ENCODE measurements at regions not wholly inside any gene's neighbourhood (a gene's known extent, or its start where the extent isn't known, plus 50 kb on each side); places are given as distances from the start of the nearest gene placed in this dataset.

DNA sequence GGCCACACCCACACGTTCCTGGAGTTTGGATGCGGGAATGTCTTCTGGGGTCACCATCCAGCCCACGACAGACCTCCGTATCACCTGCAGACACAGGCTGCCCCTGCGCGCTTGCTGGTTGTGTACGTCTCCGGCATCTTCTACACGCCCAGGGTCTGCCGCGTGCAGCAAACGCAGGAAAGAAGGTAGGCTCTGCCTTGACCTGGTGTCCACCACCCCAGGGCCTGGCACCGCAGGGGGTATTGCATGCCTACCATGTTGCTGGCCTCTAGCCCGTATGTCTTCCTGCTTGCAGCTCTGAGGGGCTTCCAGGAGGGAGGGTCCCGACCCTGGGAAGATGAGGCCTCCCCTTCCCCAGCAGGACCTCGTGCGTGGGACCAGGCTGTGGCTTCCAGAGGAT is 298.8 kb upstream of the IRX4 start:
- no peak overlapping the region for H3K4me3 ChIP-seq (ENCODE audit: low read length)
- H3K9ac ChIP-seq (ENCODE audit: low read length) = no peak overlapping the region
- H3K4me1 ChIP-seq (ENCODE audit: control insufficient read depth, insufficient read depth, low read length) = no peaks in the 10 kb centered on the region
- H3K27me3 ChIP-seq (replicated peaks; ENCODE audit: control insufficient read depth, insufficient read depth, low read length) = peaks cover 24% of the 10 kb centered on the region
- no peak for DNase-seq (ENCODE audit: low read depth)
- H3K9me3 ChIP-seq (ENCODE audit: control insufficient read depth, low read length) = no peaks in the 10 kb centered on the region
- no peaks in the 10 kb centered on the region for H3K36me3 ChIP-seq (ENCODE audit: control insufficient read depth, insufficient read depth, low read length, severe bottlenecking)

DNA sequence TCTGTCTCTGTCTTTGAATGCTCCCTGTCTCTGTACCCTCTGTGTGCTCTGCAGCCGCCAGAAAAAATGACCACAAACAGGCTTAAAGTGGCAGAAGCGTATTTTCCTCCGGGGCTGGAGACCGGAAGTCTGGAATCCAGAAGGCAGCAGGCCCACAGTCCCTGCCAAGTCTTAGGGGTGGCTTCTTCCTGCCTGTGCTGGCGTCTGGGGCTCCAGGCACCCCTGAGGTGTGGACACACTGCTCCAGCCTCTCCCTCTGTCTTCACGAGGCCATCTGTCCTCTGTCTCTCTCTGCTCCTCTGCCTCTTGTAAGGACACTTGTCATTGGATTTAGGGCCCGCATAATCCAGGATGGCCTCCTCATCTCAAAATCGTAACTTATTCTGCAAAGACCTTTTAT is 298.4 kb upstream of the IRX4 start:
- no peaks in the 10 kb centered on the region for H3K4me1 ChIP-seq (ENCODE audit: control insufficient read depth, insufficient read depth, low read length)
- peaks cover 24% of the 10 kb centered on the region for H3K27me3 ChIP-seq (replicated peaks; ENCODE audit: control insufficient read depth, insufficient read depth, low read length)
- no peaks in the 10 kb centered on the region for H3K36me3 ChIP-seq (ENCODE audit: control insufficient read depth, insufficient read depth, low read length, severe bottlenecking)
- no peaks in the 10 kb centered on the region for H3K9me3 ChIP-seq (ENCODE audit: control insufficient read depth, low read length)
- no peak overlapping the region for H3K9ac ChIP-seq (ENCODE audit: low read length)
- no peak overlapping the region for H3K4me3 ChIP-seq (ENCODE audit: low read length)
- DNase-seq (ENCODE audit: low read depth) = no peak

GRCh38 chr5:2180456-2180855 is 297.7 kb upstream of the IRX4 start:
- no peaks in the 10 kb centered on the region for H3K9me3 ChIP-seq (ENCODE audit: control insufficient read depth, low read length)
- H3K9ac ChIP-seq (ENCODE audit: low read length) = no peak overlapping the region
- H3K4me1 ChIP-seq (ENCODE audit: control insufficient read depth, insufficient read depth, low read length) = no peaks in the 10 kb centered on the region
- no peak for DNase-seq (ENCODE audit: low read depth)
- no peaks in the 10 kb centered on the region for H3K36me3 ChIP-seq (ENCODE audit: control insufficient read depth, insufficient read depth, low read length, severe bottlenecking)
- H3K27me3 ChIP-seq (replicated peaks; ENCODE audit: control insufficient read depth, insufficient read depth, low read length) = peaks cover 24% of the 10 kb centered on the region
- no peak overlapping the region for H3K4me3 ChIP-seq (ENCODE audit: low read length)

GRCh38 chr5:2179861-2180260 is 297.1 kb upstream of the IRX4 start:
- no peaks in the 10 kb centered on the region for H3K36me3 ChIP-seq (ENCODE audit: control insufficient read depth, insufficient read depth, low read length, severe bottlenecking)
- DNase-seq (ENCODE audit: low read depth) = no peak

DNA sequence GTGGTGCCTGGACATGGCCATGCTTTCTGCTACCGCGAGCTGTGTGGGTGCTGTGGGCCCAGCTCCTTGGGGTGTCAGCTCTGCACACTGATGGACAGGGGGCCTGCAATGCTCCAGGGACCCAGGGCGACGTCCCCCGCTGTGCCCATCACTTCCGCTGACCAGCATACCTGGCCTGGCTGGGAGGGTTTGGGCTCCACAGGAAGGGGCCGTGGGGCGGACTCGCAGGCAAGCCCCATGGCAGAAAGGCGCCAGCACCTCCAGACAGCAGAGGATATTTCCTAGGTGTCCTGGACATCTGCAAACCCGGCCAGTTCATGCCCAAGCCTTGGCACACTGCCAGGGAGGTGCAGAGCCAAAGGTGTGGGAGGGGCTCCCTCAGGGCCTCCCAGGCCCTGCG is 295.8 kb upstream of the IRX4 start:
- Histone ChIP-seq H3K36me3 (ENCODE audit: control insufficient read depth, insufficient read depth, low read length, severe bottlenecking) (no peaks in the 10 kb centered on the region), H3K9me3 (ENCODE audit: control insufficient read depth, low read length) (no peaks in the 10 kb centered on the region), H3K4me1 (ENCODE audit: control insufficient read depth, insufficient read depth, low read length) (no peaks in the 10 kb centered on the region), H3K27me3 (replicated peaks; ENCODE audit: control insufficient read depth, insufficient read depth, low read length) (peaks cover 27% of the 10 kb centered on the region), H3K9ac (ENCODE audit: low read length) (no peak overlapping the region), H3K4me3 (ENCODE audit: low read length) (no peak overlapping the region)
- DNase-seq (ENCODE audit: low read depth) = no peak

More at GRCh38 chr5:2179861-2180260, 297.1 kb upstream of the IRX4 start:
- no peaks in the 10 kb centered on the region for H3K4me1 ChIP-seq (ENCODE audit: control insufficient read depth, insufficient read depth, low read length)
- H3K9ac ChIP-seq (ENCODE audit: low read length) = no peak overlapping the region
- H3K9me3 ChIP-seq (ENCODE audit: control insufficient read depth, low read length) = no peaks in the 10 kb centered on the region
- H3K27me3 ChIP-seq (replicated peaks; ENCODE audit: control insufficient read depth, insufficient read depth, low read length) = peaks cover 26% of the 10 kb centered on the region
- no peak overlapping the region for H3K4me3 ChIP-seq (ENCODE audit: low read length)

- no peak overlapping the region for H3K4me3 ChIP-seq (ENCODE audit: low read length)
- no peak for DNase-seq (ENCODE audit: low read depth)
- H3K36me3 ChIP-seq (ENCODE audit: control insufficient read depth, insufficient read depth, low read length, severe bottlenecking) = no peaks in the 10 kb centered on the region
- no peaks in the 10 kb centered on the region for H3K4me1 ChIP-seq (ENCODE audit: control insufficient read depth, insufficient read depth, low read length)
- H3K27me3 ChIP-seq (replicated peaks; ENCODE audit: control insufficient read depth, insufficient read depth, low read length) = peaks cover 30% of the 10 kb centered on the region
- H3K9ac ChIP-seq (ENCODE audit: low read length) = no peak overlapping the region
- no peaks in the 10 kb centered on the region for H3K9me3 ChIP-seq (ENCODE audit: control insufficient read depth, low read length)
These were observed 295.3 kb upstream of the IRX4 start for GRCh38 chr5:2178071-2178477.

GRCh38 chr5:2177244-2177643 is 294.5 kb upstream of the IRX4 start:
- no peak overlapping the region for H3K9ac ChIP-seq (ENCODE audit: low read length)
- H3K9me3 ChIP-seq (ENCODE audit: control insufficient read depth, low read length) = no peaks in the 10 kb centered on the region
- H3K36me3 ChIP-seq (ENCODE audit: control insufficient read depth, insufficient read depth, low read length, severe bottlenecking) = no peaks in the 10 kb centered on the region
- peaks cover 33% of the 10 kb centered on the region for H3K27me3 ChIP-seq (replicated peaks; ENCODE audit: control insufficient read depth, insufficient read depth, low read length)
- H3K4me1 ChIP-seq (ENCODE audit: control insufficient read depth, insufficient read depth, low read length) = no peaks in the 10 kb centered on the region
- H3K4me3 ChIP-seq (ENCODE audit: low read length) = no peak overlapping the region
- DNase-seq (ENCODE audit: low read depth) = no peak

DNA sequence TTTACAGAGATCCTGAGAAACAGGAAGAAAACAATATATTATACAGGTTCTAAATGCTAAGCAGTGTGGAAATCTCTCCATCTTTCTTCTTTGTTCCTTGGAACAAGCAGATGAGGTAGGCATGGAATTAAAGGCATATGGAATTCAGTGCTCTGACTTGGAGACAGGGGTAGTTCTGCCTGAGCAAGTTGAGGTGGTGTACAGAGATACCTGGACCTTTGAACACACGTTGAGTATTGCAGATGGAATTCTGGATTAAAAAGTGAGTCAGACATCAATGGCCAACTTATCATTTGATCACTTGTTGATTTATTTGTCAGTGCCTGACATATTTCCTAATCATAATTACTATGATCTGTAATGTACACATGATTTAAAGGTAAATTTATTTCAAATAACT is 293.9 kb upstream of the IRX4 start:
- H3K4me3 ChIP-seq (ENCODE audit: low read length) = no peak overlapping the region
- DNase-seq (ENCODE audit: low read depth) = no peak
- H3K9ac ChIP-seq (ENCODE audit: low read length) = no peak overlapping the region
- no peaks in the 10 kb centered on the region for H3K9me3 ChIP-seq (ENCODE audit: control insufficient read depth, low read length)
- H3K36me3 ChIP-seq (ENCODE audit: control insufficient read depth, insufficient read depth, low read length, severe bottlenecking) = no peaks in the 10 kb centered on the region
- peaks cover 33% of the 10 kb centered on the region for H3K27me3 ChIP-seq (replicated peaks; ENCODE audit: control insufficient read depth, insufficient read depth, low read length)
- no peaks in the 10 kb centered on the region for H3K4me1 ChIP-seq (ENCODE audit: control insufficient read depth, insufficient read depth, low read length)

DNA sequence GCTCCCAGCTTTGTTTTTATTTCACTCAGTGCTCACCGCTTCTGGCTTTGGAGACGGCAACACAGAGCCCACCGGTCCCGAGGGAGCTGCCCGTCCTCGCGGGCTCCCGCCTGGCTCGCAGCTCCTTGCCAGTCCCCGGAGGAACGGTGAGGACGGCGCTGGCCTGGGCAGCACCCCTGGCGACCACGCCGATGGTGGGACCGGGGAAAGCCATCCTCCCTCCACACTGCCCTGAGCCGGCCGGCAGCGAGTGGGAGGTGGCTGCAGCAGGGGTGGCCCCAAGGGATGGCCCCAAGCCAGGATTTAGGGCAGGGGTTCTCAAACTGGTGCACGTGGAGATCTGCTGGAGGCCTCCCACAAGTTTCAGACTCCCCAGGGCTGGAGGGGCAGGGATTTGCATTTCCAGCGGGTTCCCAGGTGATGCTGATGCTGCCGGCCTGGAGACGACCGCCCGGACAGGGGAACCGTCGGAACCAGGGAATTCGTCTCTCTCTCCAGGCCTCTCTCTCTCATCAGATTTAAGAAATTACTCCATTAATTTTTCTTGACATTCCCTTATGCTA is 293.2 kb upstream of the IRX4 start:
- Histone ChIP-seq H3K36me3 (ENCODE audit: control insufficient read depth, insufficient read depth, low read length, severe bottlenecking) (no peaks in the 10 kb centered on the region), H3K4me1 (ENCODE audit: control insufficient read depth, insufficient read depth, low read length) (no peaks in the 10 kb centered on the region), H3K9ac (ENCODE audit: low read length) (no peak overlapping the region), H3K9me3 (ENCODE audit: control insufficient read depth, low read length) (no peaks in the 10 kb centered on the region), H3K4me3 (ENCODE audit: low read length) (no peak overlapping the region), H3K27me3 (replicated peaks; ENCODE audit: control insufficient read depth, insufficient read depth, low read length) (peaks cover 36% of the 10 kb centered on the region)
- DNase-seq (ENCODE audit: low read depth) = no peak

- H3K27me3 ChIP-seq (replicated peaks; ENCODE audit: control insufficient read depth, insufficient read depth, low read length) = peaks cover 45% of the 10 kb centered on the region
- no peak for DNase-seq (ENCODE audit: low read depth)
- no peaks in the 10 kb centered on the region for H3K36me3 ChIP-seq (ENCODE audit: control insufficient read depth, insufficient read depth, low read length, severe bottlenecking)
- H3K9ac ChIP-seq (ENCODE audit: low read length) = no peak overlapping the region
- no peaks in the 10 kb centered on the region for H3K9me3 ChIP-seq (ENCODE audit: control insufficient read depth, low read length)
- H3K4me1 ChIP-seq (ENCODE audit: control insufficient read depth, insufficient read depth, low read length) = no peaks in the 10 kb centered on the region
- H3K4me3 ChIP-seq (ENCODE audit: low read length) = no peak overlapping the region
These were observed 292.3 kb upstream of the IRX4 start for GRCh38 chr5:2175041-2175440.

DNA sequence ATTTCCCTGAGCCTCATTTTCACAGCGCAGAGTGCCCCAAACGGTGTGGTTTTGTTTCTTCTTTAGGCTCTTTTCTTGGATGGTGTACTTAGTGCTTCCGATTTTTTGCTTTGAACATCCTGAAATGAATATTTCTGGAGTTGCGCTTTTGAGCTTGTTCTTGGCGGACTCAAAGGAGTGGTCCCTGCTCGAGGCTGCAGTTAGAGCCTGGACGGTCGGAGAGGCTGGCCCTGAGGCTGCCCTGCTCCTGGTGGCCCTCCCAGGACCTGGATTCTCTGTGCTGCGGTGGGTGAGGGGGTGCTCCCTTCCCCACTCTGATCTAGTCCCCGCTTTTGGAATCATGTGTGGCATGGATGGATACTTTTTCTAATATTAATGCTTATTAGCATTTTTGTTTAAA is 291.8 kb upstream of the IRX4 start:
- H3K27me3 ChIP-seq (replicated peaks; ENCODE audit: control insufficient read depth, insufficient read depth, low read length) = peaks cover 48% of the 10 kb centered on the region
- DNase-seq (ENCODE audit: low read depth) = no peak
- H3K4me3 ChIP-seq (ENCODE audit: low read length) = no peak overlapping the region
- H3K36me3 ChIP-seq (ENCODE audit: control insufficient read depth, insufficient read depth, low read length, severe bottlenecking) = no peaks in the 10 kb centered on the region
- H3K4me1 ChIP-seq (ENCODE audit: control insufficient read depth, insufficient read depth, low read length) = no peaks in the 10 kb centered on the region
- H3K9me3 ChIP-seq (ENCODE audit: control insufficient read depth, low read length) = no peaks in the 10 kb centered on the region
- H3K9ac ChIP-seq (ENCODE audit: low read length) = no peak overlapping the region

DNA sequence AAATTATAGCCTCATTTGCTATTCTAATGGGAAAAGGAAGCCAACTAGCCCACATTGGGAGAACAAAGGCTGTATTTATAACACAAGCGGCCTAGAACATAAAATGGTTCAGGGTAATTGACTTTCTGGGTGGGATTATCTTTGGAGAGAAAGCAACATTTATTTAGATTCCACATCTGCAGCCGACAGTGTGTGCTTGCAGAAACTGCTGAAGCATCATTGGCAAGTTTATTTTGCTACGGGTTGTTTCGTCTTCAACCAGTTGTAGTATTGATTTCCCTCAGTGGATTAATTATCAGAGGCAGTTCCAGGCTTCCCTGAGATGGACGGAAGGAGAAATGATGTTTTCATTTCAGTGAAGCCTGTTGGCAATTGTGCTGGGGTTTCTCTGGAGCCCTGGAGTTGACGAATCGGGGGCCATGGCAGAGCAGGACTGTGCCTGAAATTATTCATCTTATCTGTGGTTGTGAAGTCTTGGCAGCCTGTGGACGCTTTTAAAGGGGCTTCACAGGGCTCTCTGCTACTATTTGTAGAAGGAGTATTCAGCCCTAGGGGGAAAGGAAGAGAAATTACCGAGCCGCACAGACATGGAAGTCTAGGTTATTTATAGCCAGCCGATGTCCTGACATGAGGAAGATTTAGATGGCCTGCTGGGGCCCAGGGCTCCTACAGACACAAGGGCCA is 290.6 kb upstream of the IRX4 start:
- Histone ChIP-seq H3K4me1 (ENCODE audit: control insufficient read depth, insufficient read depth, low read length) (no peaks in the 10 kb centered on the region), H3K9me3 (ENCODE audit: control insufficient read depth, low read length) (no peaks in the 10 kb centered on the region), H3K9ac (ENCODE audit: low read length) (no peak overlapping the region), H3K4me3 (ENCODE audit: low read length) (no peak overlapping the region), H3K36me3 (ENCODE audit: control insufficient read depth, insufficient read depth, low read length, severe bottlenecking) (no peaks in the 10 kb centered on the region), H3K27me3 (replicated peaks; ENCODE audit: control insufficient read depth, insufficient read depth, low read length) (peaks cover 55% of the 10 kb centered on the region)
- no peak for DNase-seq (ENCODE audit: low read depth)

All from adipocyte (in vitro differentiated cells).